NCI-H2171 treated with DMSO at 0.1 percent for 48 hours (cell line): ENCODE measurements at regions not wholly inside any gene's neighbourhood (a gene's known extent, or its start where the extent isn't known, plus 50 kb on each side); places are given as distances from the start of the nearest gene placed in this dataset.
"Not testable (repeated sequence)": the region's sequence is repeated elsewhere in the genome, so short reads cannot be mapped to it uniquely, and the experiment has no call there.

Experiments
- DNase-seq: peaks from one replicate; lab custom pipeline; 2025; lab: John Stamatoyannopoulos, UW

GRCh38 chr9:86624630-86625029 is 270.4 kb upstream of the TUT7 start:
- DNase-seq: no peak

GRCh38 chr9:86614871-86615849 is 260.9 kb upstream of the TUT7 start:
- DNase-seq: no peak

GRCh38 chr9:86613943-86614342 is 259.7 kb upstream of the TUT7 start:
- no peak for DNase-seq

- not testable (repeated sequence) for DNase-seq
Observed at GRCh38 chr9:86611534-86611933, 257.3 kb upstream of the TUT7 start.

GRCh38 chr9:86605303-86605702 is 251.1 kb upstream of the TUT7 start:
- no peak for DNase-seq

- no peak for DNase-seq
Observed at GRCh38 chr9:86604741-86605140, 250.5 kb upstream of the TUT7 start.

GRCh38 chr9:86602715-86603114 is 248.5 kb upstream of the TUT7 start:
- DNase-seq: no peak

- no peak for DNase-seq
Observed at GRCh38 chr9:86601697-86602096, 247.5 kb upstream of the TUT7 start.

GRCh38 chr9:86600977-86601376 is 246.8 kb upstream of the TUT7 start:
- no peak for DNase-seq

- no peak for DNase-seq
Observed at GRCh38 chr9:86600291-86600690, 246.1 kb upstream of the TUT7 start.

GRCh38 chr9:86599561-86599960 is 245.4 kb upstream of the TUT7 start:
- DNase-seq: no peak

GRCh38 chr9:86598411-86599239 is 244.4 kb upstream of the TUT7 start:
- no peak for DNase-seq

GRCh38 chr9:86594724-86595123 is 240.5 kb upstream of the TUT7 start:
- DNase-seq: no peak

- DNase-seq: no peak
Observed at GRCh38 chr9:86591472-86591871, 237.3 kb upstream of the TUT7 start.

GRCh38 chr9:86589730-86590129 is 235.5 kb upstream of the TUT7 start:
- DNase-seq: no peak

- no peak for DNase-seq
Observed at GRCh38 chr9:86589273-86589672, 235.1 kb upstream of the TUT7 start.

- DNase-seq: no peak
Observed at GRCh38 chr9:86586144-86586494, 231.9 kb upstream of the TUT7 start.

GRCh38 chr9:86585422-86586143 is 231.4 kb upstream of the TUT7 start:
- no peak for DNase-seq

GRCh38 chr9:86580688-86581087 is 226.5 kb upstream of the TUT7 start:
- DNase-seq: no peak

- no peak for DNase-seq
Observed at GRCh38 chr9:86578722-86579121, 224.5 kb upstream of the TUT7 start.

GRCh38 chr9:86577420-86578333 is 223.5 kb upstream of the TUT7 start:
- no peak for DNase-seq
